SK-N-SH treated with all-trans-retinoic acid at 6 μM for 48 hours (cell line): ENCODE measurements at regions not wholly inside any gene's neighbourhood (a gene's known extent, or its start where the extent isn't known, plus 50 kb on each side); places are given as distances from the start of the nearest gene placed in this dataset.

Source experiments
- ATAC-seq: fragments of 200-7000 bp; cut with Tn5 transposase; 3 replicates; pipeline ENCODE4 v1.9.1; 2020; ENCODE audit warnings: mild to moderate bottlenecking, moderate library complexity
- ARNTL ChIP-seq: fragments of 450-650 bp; formaldehyde crosslinking; IDR thresholded peaks from 2 replicates; pipeline ENCODE4 v1.5.0; 2020; ENCODE audit warnings: low read depth, mild to moderate bottlenecking, moderate library complexity, borderline replicate concordance
- CSRNP3 ChIP-seq: fragments of 250-450 bp; sonication (Bioruptor Pico); IDR thresholded peaks from 2 replicates; pipeline ENCODE4 v1.5.1; 2021; ENCODE audit warnings: mild to moderate bottlenecking, moderate library complexity
- ISL1 ChIP-seq: fragments of 250-450 bp; sonication (Bioruptor Pico); IDR thresholded peaks from 2 replicates; pipeline ENCODE4 v2.1.2; 2022; ENCODE audit warnings: mild to moderate bottlenecking, moderate library complexity
- OSR1 ChIP-seq: fragments of 250-450 bp; sonication (Bioruptor Pico); IDR thresholded peaks from 2 replicates; pipeline ENCODE4 v1.8.0; 2022; ENCODE audit warnings: moderate library complexity, mild to moderate bottlenecking, inconsistent platforms
- PATZ1 ChIP-seq: fragments of 250-450 bp; sonication (Bioruptor Pico); IDR thresholded peaks from 2 replicates; pipeline ENCODE4 v1.8.0; 2020; ENCODE audit warnings: mild to moderate bottlenecking, moderate library complexity, borderline replicate concordance
- POU6F1 ChIP-seq: fragments of 250-450 bp; sonication (Bioruptor Pico); IDR thresholded peaks from 2 replicates; pipeline ENCODE4 v1.8.0; 2021; ENCODE audit warnings: low read depth, mild to moderate bottlenecking, moderate library complexity, borderline replicate concordance
- PPARA ChIP-seq: fragments of 250-450 bp; sonication (Bioruptor Pico); IDR thresholded peaks from 2 replicates; pipeline ENCODE4 v1.5.0; 2020; ENCODE audit warnings: mild to moderate bottlenecking, borderline replicate concordance
- SNAI2 ChIP-seq: fragments of 250-450 bp; sonication (Bioruptor Pico); IDR thresholded peaks from 2 replicates; pipeline ENCODE4 v1.5.0; 2020; ENCODE audit warnings: mild to moderate bottlenecking, moderate library complexity
- TCF4 ChIP-seq: fragments of 250-450 bp; sonication (Bioruptor Pico); IDR thresholded peaks from 2 replicates; pipeline ENCODE4 v1.8.0; 2021; ENCODE audit warnings: mild to moderate bottlenecking, moderate library complexity, borderline replicate concordance
- TSHZ2 ChIP-seq: fragments of 250-450 bp; sonication (Bioruptor Pico); IDR thresholded peaks from 2 replicates; pipeline ENCODE4 v1.5.0; 2020; ENCODE audit warnings: mild to moderate bottlenecking, moderate library complexity
- ZC3H10 ChIP-seq: fragments of 250-450 bp; sonication (Bioruptor Pico); IDR thresholded peaks from 2 replicates; pipeline ENCODE4 v1.5.1; 2021; ENCODE audit warnings: mild to moderate bottlenecking, moderate library complexity
- ZFP30 ChIP-seq: fragments of 450-650 bp; formaldehyde crosslinking; IDR thresholded peaks from 2 replicates; pipeline ENCODE4 v1.5.0; 2022; ENCODE audit warnings: mild to moderate bottlenecking, moderate library complexity
- ZNF565 ChIP-seq: fragments of 450-650 bp; formaldehyde crosslinking; conservative IDR thresholded peaks from 2 replicates; pipeline ENCODE4 v1.5.0; 2020; ENCODE audit warnings: low read depth, mild to moderate bottlenecking, moderate library complexity
- ZNF70 ChIP-seq: fragments of 450-650 bp; formaldehyde crosslinking; IDR thresholded peaks from 2 replicates; pipeline ENCODE4 v1.5.0; 2020; ENCODE audit warnings: mild to moderate bottlenecking, moderate library complexity
- ZNF8 ChIP-seq: fragments of 450-650 bp; formaldehyde crosslinking; IDR thresholded peaks from 2 replicates; pipeline ENCODE4 v1.5.0; 2020; ENCODE audit warnings: mild to moderate bottlenecking, moderate library complexity

GRCh38 chrX:103148075-103148474 lies 55.1 kb upstream of the NXF3 start:
- TF ChIP-seq ZC3H10 (CRISPR knock-in tag) (no peak), ZNF70 (CRISPR knock-in tag) (no peak), POU6F1 (no peak), ZNF565 (CRISPR knock-in tag) (no peak), ARNTL (CRISPR knock-in tag) (no peak), TCF4 (CRISPR knock-in tag) (no peak), CSRNP3 (CRISPR knock-in tag) (no peak), ZFP30 (CRISPR knock-in tag) (no peak), PATZ1 (CRISPR knock-in tag) (no peak), ZNF8 (CRISPR knock-in tag) (no peak), ISL1 (CRISPR knock-in tag) (no peak), PPARA (CRISPR knock-in tag) (no peak), TSHZ2 (CRISPR knock-in tag) (no peak), SNAI2 (CRISPR knock-in tag) (no peak), OSR1 (CRISPR knock-in tag) (no peak)
- TF ChIP-seq, all 23 proteins: peak for 0
- no peak for ATAC-seq
